TTC549 (cell line): ENCODE measurements at regions not wholly inside any gene's neighbourhood (a gene's known extent, or its start where the extent isn't known, plus 50 kb on each side); places are given as distances from the start of the nearest gene placed in this dataset.

Experiments
- FAIRE-seq: peaks from 2 replicates; lab custom pipeline; 2012; peaks lifted over from hg19 to GRCh38; lab: Jason Lieb, UNC

- no peak for FAIRE-seq
Observed at GRCh38 chr9:10674586-10674985, 61.8 kb upstream of the PTPRD start.

- no peak for FAIRE-seq
Observed at GRCh38 chr9:10678010-10678409, 65.2 kb upstream of the PTPRD start.

GRCh38 chr9:10678790-10679189 lies 66.0 kb upstream of the PTPRD start:
- FAIRE-seq, result no peak

DNA sequence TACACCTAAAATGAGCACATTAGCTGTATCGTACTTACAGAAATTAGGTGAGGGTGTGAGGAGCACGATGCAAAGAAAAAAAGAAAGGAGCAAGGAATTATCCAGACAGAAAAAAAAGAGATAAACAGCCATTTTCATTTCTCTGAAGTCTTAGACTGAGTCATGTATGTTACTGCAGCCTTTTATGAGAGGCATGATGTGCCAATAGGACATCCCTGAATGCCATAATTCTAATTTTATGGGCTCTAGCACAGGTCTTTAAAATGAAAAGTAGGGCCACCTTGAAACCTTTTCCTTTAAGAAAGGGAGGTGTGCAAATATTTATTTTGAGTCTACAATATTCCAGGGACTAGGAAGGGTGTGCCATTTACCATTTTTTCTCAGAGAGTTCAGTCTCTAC lies 74.1 kb upstream of the PTPRD start:
- FAIRE-seq, result no peak

DNA sequence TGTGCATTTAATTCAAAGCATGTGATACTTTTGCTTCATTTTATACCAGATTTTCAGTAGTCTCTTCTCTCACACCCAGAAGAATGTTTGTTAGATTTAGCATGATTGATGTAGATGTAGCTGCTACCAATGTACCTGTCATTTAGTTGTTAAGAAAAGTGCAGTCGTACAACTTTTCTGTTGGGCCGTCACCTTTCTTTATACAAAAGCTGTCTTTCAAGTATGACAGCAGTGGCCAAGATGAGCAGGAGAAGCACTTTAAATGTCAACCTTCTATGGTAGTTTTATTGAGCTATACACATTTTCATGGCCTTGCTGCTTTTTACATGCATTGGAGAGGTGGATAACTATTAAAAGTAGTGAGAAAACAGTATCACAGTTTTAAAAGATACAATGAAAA lies 77.7 kb upstream of the PTPRD start:
- FAIRE-seq, result no peak

GRCh38 chr9:10697044-10697443 lies 84.2 kb upstream of the PTPRD start:
- FAIRE-seq, result no peak

GRCh38 chr9:10700291-10700690 lies 87.5 kb upstream of the PTPRD start:
- FAIRE-seq, result no peak

- FAIRE-seq, result no peak
Observed at GRCh38 chr9:10700915-10701314, 88.1 kb upstream of the PTPRD start.

DNA sequence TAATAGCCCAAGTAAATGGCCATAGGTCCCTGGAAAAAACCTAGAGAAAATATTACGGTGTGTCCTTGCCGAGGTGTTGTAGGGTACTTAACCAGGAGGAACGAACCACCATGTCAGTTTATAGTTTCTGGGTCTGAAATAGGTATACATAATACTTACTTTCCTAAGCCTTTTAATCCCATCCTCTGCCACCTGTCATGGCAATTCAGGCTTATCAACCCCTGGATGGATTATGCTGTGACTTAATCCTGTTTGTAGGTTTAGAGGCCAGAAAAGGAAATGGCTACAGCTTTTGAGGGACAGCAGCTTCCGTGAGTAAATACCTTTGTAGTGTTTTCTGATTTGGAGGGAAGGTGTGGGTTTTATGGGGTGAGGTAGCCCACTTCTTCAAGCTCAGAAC lies 89.1 kb upstream of the PTPRD start:
- no peak for FAIRE-seq

- no peak for FAIRE-seq
Observed at GRCh38 chr9:10703139-10703538, 90.3 kb upstream of the PTPRD start.

DNA sequence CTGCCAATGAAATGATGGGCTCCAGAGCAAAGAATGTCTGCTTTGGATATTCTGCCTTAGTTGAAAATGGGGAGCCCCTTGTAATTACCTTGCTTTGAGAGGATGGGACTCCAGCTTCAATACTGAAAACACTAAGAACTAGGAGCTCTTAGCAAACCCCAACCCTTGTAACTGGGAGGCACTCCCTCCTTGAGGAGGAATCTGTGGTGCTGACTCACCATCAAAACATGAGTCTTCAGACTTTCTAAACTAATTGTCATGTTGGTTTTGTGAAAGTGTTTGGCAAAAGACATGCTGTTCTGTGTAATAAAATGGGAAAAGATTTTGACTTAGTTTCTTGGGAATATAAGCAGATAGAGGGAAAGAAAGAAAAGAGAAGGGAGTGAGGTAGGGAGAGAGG lies 91.9 kb upstream of the PTPRD start:
- FAIRE-seq, result no peak

- FAIRE-seq, result no peak
Observed at GRCh38 chr9:10705383-10705782, 92.6 kb upstream of the PTPRD start.

GRCh38 chr9:10706788-10707187 lies 94.0 kb upstream of the PTPRD start:
- no peak for FAIRE-seq

DNA sequence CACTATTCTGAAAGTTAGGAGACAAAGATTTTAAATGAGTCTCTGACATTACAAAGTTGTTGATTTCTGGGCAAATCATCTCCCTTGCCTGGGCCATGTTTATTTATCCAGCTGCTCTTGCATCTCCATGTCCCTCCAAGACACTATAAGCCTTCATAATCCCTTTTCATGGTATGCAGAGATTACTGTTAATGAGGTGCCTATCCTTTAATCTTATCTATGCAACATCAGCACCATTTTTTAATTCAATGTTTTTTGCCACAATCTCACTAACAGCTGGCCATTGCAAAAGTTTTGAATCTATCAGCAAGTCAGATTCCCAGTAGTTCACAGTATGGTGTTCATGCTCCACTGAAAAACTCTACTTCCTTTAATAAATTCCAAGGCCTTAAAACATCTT lies 108.5 kb upstream of the PTPRD start:
- no peak for FAIRE-seq

DNA sequence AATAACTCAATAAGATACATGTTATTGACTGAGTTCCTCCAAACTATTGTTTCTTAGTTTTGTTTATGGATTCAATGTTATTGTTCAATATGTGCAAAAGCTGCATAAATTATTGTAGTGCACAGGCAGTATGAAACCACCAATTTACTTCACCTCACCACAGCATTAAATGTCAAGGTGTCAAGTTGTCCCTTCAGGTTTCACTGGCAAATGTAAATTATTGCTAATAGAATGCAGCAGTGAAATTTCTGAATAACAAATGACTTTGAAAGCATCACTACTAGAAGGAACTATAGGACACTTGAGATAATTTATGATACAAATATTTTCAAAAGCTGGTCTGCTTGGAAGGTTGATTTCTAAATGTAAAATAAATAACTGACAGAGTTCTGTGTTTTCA lies 116.4 kb upstream of the PTPRD start:
- no peak for FAIRE-seq

DNA sequence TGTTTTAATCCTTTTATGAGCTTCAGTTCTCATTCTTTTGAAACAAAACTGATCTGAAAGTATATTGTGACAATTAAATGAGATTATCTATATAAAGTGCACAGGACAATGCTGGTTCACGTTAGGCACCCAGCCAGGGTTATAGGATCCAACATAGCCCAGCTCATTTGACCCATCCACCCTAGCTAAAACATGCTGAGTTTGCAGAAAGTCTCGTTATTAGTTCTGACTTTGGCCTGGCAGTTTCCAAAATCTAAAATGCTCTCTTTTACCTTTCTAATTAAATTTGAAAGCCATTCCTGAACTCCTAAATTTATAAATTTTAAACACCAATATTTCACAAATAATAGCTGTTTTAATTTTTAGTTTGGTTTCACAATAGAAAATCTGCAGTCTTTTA lies 131.9 kb upstream of the PTPRD start:
- FAIRE-seq, result no peak

DNA sequence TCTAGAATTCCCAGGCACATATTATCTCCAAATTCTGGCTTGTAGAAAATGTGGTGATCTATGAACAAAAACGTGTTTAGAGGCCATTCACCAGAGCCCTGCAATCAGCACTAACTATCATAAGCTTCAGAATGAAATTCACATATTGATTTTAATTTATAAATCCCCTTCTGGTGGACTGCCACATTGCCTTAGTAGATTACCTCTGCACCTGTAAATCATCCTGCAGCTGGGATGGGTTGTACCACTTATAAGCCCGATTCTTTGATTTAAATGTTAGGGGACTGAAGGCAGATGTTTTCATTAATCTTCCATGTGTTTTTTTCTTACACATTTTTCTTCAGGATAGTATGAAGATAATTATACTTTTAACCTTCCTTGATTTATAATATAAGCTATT lies 140.7 kb upstream of the PTPRD start:
- FAIRE-seq, result no peak

DNA sequence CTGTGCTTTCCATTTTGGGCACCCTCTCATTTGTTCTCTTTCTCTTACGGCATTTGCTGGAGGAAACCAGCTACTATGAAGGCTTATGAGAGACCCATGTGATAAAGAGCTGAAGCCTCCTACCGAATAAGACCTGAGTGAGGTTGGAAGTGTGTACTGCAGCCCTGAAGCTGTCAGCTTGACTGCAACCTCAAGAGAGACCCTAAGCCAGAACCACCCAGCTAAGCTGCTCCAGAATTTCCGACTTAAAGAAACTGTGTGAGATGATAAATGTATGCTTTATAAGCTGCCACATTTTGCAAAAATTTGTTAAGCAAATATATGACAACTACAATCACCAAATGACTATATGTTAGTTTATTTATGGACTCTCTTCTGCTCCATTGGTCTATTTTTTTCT lies 151.7 kb upstream of the PTPRD start:
- FAIRE-seq, result no peak

- no peak for FAIRE-seq
Observed at GRCh38 chr9:10773136-10773535, 160.3 kb upstream of the PTPRD start.

DNA sequence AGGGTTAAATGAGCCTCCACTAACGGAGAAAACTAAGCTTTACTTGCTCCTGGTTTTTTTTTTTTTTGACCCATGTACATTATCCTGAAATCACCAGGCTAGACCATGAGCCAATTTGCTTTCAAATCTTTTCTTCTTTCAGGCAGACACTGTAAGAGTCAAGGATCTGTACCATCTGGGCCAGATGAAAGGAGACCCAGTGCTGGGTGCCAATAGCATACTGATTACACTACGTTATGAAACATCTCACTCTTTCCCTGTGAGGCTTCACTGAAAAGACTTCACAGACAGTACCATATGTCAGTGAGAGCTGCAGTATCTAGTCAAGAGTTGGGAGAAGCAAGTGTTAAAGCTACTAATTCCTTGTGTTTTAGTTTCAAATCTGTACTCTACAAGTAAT lies 161.2 kb upstream of the PTPRD start:
- FAIRE-seq, result no peak

- FAIRE-seq, result no peak
Observed at GRCh38 chr9:10785255-10785654, 172.5 kb upstream of the PTPRD start.

DNA sequence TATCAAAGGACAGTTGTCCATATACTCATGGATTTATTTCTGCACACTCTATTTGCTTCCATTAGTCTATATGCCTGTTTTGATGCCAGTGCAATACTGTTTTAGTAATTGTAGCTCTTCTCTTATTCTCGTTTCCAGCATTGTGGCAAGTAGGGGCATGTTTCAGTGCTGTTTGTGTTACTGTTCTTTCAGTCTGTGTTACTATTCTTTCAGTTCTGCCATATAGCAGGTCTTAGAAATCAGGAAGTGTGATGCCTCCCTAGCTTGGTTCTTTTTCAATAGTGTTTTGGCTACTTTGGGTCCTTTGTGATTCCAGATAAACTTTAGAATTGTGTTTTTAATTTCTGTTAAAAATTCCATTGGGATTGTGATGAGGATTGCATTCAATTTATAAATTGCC lies 180.5 kb upstream of the PTPRD start:
- no peak for FAIRE-seq

- FAIRE-seq, result no peak
Observed at GRCh38 chr9:10804486-10804885, 191.7 kb upstream of the PTPRD start.

- FAIRE-seq, result no peak
Observed at GRCh38 chr9:10806868-10807267, 194.1 kb upstream of the PTPRD start.

- FAIRE-seq, result no peak
Observed at GRCh38 chr9:10818206-10818605, 205.4 kb upstream of the PTPRD start.
